ENCODE measurements at regions not wholly inside any gene's neighbourhood (a gene's known extent, or its start where the extent isn't known, plus 50 kb on each side); places are given as distances from the start of the nearest gene placed in this dataset.

DNA sequence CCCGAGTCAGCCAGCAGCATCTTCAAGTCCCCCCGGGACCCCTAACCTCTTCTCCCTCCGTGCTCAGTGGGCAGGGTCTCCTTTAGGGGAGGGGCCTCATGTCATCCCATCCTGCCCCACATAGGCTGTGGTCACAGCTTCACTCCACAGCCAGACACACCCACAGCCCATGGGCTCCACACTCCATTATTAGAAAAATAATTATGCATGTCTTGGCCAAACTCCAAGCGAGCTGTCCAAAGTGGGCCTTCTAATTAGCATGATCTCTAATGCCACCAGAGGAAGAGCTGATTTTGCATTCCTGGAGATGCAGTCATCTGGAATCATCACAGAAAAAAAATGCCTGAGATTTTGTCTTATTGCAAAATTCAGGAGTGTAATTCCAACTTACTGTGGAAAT, 418.2 kb downstream of the IRX2 start:
- TF ChIP-seq, protein P1, sequence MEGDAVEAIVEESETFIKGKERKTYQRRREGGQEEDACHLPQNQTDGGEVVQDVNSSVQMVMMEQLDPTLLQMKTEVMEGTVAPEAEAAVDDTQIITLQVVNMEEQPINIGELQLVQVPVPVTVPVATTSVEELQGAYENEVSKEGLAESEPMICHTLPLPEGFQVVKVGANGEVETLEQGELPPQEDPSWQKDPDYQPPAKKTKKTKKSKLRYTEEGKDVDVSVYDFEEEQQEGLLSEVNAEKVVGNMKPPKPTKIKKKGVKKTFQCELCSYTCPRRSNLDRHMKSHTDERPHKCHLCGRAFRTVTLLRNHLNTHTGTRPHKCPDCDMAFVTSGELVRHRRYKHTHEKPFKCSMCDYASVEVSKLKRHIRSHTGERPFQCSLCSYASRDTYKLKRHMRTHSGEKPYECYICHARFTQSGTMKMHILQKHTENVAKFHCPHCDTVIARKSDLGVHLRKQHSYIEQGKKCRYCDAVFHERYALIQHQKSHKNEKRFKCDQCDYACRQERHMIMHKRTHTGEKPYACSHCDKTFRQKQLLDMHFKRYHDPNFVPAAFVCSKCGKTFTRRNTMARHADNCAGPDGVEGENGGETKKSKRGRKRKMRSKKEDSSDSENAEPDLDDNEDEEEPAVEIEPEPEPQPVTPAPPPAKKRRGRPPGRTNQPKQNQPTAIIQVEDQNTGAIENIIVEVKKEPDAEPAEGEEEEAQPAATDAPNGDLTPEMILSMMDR (IDR thresholded peaks at IDR 0.05 in 2 of 3, conservative IDR thresholded peaks at IDR 0.05 in 1 of 3; ENCODE audit: borderline replicate concordance in 1 of 3, insufficient read depth in 1 of 3, low read depth in 2 of 3, low read length in 2 of 3) = no peak
- no peak for TF ChIP-seq EZH2 (IDR thresholded peaks at IDR 0.05)

All from HCT116 (cell line).